Trophoblast cell (in vitro differentiated cells and primary cell): ENCODE measurements at regions not wholly inside any gene's neighbourhood (a gene's known extent, or its start where the extent isn't known, plus 50 kb on each side); places are given as distances from the start of the nearest gene placed in this dataset.

Experiments used
- DNase-seq, 2 donors: peaks; one replicate each; pipeline ENCODE4 v3.0.0-alpha.2; 2016
- H2AFZ ChIP-seq: 2 replicates; pipeline ENCODE4 v1.6.1; 2013; ENCODE audit warnings: low read length, moderate library complexity, mild to moderate bottlenecking; ENCODE audit not compliant: insufficient read depth, poor library complexity
- H2AK5ac ChIP-seq: 2 replicates; pipeline ENCODE4 v1.6.1; 2013; ENCODE audit warnings: mild to moderate bottlenecking, low read length
- H2BK120ac ChIP-seq: 2 replicates; pipeline ENCODE4 v1.6.1; 2013; ENCODE audit warnings: low read length, mild to moderate bottlenecking, moderate library complexity; ENCODE audit not compliant: insufficient read depth, poor library complexity
- H2BK12ac ChIP-seq: 2 replicates; pipeline ENCODE4 v1.6.1; 2013; ENCODE audit warnings: mild to moderate bottlenecking, low read length, moderate library complexity
- H2BK5ac ChIP-seq: 2 replicates; pipeline ENCODE4 v1.6.1; 2013; ENCODE audit warnings: low read length, low read depth, moderate library complexity, mild to moderate bottlenecking; ENCODE audit not compliant: poor library complexity
- H3K14ac ChIP-seq: 2 replicates; pipeline ENCODE4 v1.6.1; 2013; ENCODE audit warnings: mild to moderate bottlenecking, low read length
- H3K18ac ChIP-seq: 2 replicates; pipeline ENCODE4 v1.6.1; 2013; ENCODE audit warnings: mild to moderate bottlenecking, low read length
- H3K23ac ChIP-seq: 2 replicates; pipeline ENCODE4 v1.6.1; 2013; ENCODE audit warnings: low read length
- H3K27ac ChIP-seq: 2 replicates; pipeline ENCODE4 v1.5.1; 2013; ENCODE audit warnings: low read depth, mild to moderate bottlenecking, inconsistent platforms, low read length, moderate library complexity
- H3K27me3 ChIP-seq: 2 replicates; pipeline ENCODE4 v1.6.1; 2013; ENCODE audit warnings: inconsistent platforms, mild to moderate bottlenecking, low read length, moderate library complexity; ENCODE audit not compliant: insufficient read depth
- H3K36me3 ChIP-seq, 2 experiments: 1 replicate in 1 of 2; 2 replicates in 1 of 2; pipeline ENCODE4 v1.6.1; 2013; ENCODE audit warnings: low read length in 2 of 2, mild to moderate bottlenecking in 2 of 2, moderate library complexity in 1 of 2; ENCODE audit not compliant: insufficient read depth in 2 of 2, control insufficient read depth in 1 of 2
- H3K4ac ChIP-seq: 2 replicates; pipeline ENCODE4 v1.6.1; 2013; ENCODE audit warnings: low read depth, mild to moderate bottlenecking, low read length, moderate library complexity
- H3K4me1 ChIP-seq, 2 experiments: 1 replicate in 1 of 2; 2 replicates in 1 of 2; pipeline ENCODE4 v1.6.1; 2013; ENCODE audit warnings: low read length in 2 of 2, mild to moderate bottlenecking in 2 of 2, moderate library complexity in 1 of 2; ENCODE audit not compliant: insufficient read depth in 2 of 2, control insufficient read depth in 1 of 2
- H3K4me2 ChIP-seq: 2 replicates; pipeline ENCODE4 v1.6.1; 2013; ENCODE audit warnings: inconsistent platforms, mild to moderate bottlenecking, low read length, moderate library complexity
- H3K4me3 ChIP-seq: 2 replicates; pipeline ENCODE4 v1.5.1; 2013; ENCODE audit warnings: mild to moderate bottlenecking, low read depth, low read length, inconsistent platforms
- H3K79me1 ChIP-seq: one replicate; pipeline ENCODE4 v1.6.1; 2013; ENCODE audit warnings: low read length
- H3K79me2 ChIP-seq: 2 replicates; pipeline ENCODE4 v1.6.1; 2013; ENCODE audit warnings: low read length, mild to moderate bottlenecking; ENCODE audit not compliant: control insufficient read depth, insufficient read depth, poor library complexity
- H3K9ac ChIP-seq: 2 replicates; pipeline ENCODE4 v1.6.1; 2013; ENCODE audit warnings: mild to moderate bottlenecking, low read length
- H3K9me3 ChIP-seq: 2 replicates; pipeline ENCODE4 v1.6.1; 2013; ENCODE audit warnings: low read depth, mild to moderate bottlenecking, control low read depth, inconsistent platforms, low read length; ENCODE audit not compliant: insufficient read depth
- H4K12ac ChIP-seq: 2 replicates; pipeline ENCODE4 v1.6.1; 2013; ENCODE audit warnings: low read depth, mild to moderate bottlenecking, low read length, moderate library complexity
- H4K8ac ChIP-seq: 2 replicates; pipeline ENCODE4 v1.6.1; 2013; ENCODE audit warnings: low read depth, mild to moderate bottlenecking, low read length, moderate library complexity
- H4K91ac ChIP-seq: one replicate; pipeline ENCODE4 v1.6.1; 2013; ENCODE audit warnings: low read depth, mild to moderate bottlenecking, low read length, moderate library complexity
- WGBS: extraction: QIAGEN DNeasy Blood & Tissue Kit; methylation state at CpG from one replicate; pipeline ENCODE4 v1.1.7; 2013; ENCODE audit warnings: missing lambda C conversion rate; ENCODE audit not compliant: insufficient read length, insufficient coverage; ENCODE audit errors: extremely low coverage; 5-methylcytosine and 5-hydroxymethylcytosine counted together

DNA sequence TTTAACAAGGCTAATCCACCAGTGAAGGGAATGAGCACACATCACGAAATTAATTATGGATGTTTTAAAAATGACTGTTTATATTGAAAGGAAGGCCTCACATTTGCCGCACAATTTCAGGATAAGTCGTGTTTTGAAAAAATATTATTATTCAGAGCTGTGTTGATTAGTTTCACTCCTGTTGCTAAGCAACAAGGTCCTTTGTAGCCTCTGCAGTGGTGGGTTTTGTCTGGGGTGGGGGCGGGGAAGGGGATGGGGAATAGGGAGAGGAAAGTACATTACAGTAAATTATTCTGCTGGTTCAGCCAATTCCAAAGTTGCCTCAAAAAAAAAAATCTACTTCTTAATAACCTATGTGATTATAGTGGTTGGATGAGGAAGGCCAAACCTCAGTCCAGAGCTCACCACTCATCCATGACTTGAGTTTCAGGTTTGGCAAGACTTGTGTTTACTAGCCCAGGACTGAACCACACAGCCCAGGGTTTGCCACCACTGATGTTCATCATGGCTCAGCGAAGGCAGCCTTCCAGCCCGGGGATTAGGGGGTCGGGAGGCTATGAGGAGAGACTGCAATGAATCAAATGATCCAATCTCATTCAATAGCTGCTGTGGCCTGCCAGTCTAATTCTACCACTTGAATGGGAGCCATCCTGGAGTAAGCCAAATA is 162.5 kb upstream of the ATP6AP2 start:
- no peak overlapping the region for H3K23ac ChIP-seq
- WGBS = no CpG with 5 or more reads among the region's 7 CpGs
- no peak overlapping the region for H4K91ac ChIP-seq
- no peak overlapping the region for H2BK120ac ChIP-seq
- H3K79me1 ChIP-seq = no peaks in the 10 kb centered on the region
- no peaks in the 10 kb centered on the region for H3K27me3 ChIP-seq
- no peak overlapping the region for H3K4ac ChIP-seq
- H3K4me3 ChIP-seq = no peak overlapping the region
- no peak overlapping the region for H3K18ac ChIP-seq
- H2AK5ac ChIP-seq = no peak overlapping the region
- no peak overlapping the region for H2BK5ac ChIP-seq
- H3K14ac ChIP-seq = no peak overlapping the region
- no peaks in the 10 kb centered on the region for H3K79me2 ChIP-seq
- no peak overlapping the region for H4K8ac ChIP-seq
- H3K9ac ChIP-seq = no peak overlapping the region
- H3K4me1 ChIP-seq = peaks cover 10 to 16% of the 10 kb centered on the region in 2 experiments
- H3K36me3 ChIP-seq = no peaks in the 10 kb centered on the region
- no peak overlapping the region for H3K4me2 ChIP-seq
- no peak overlapping the region for H4K12ac ChIP-seq
- H3K9me3 ChIP-seq = no peaks in the 10 kb centered on the region
- peak in 1 of 2 donors; percentile 51 for DNase-seq
- no peak overlapping the region for H3K27ac ChIP-seq
- H2BK12ac ChIP-seq = no peak overlapping the region
- no peak overlapping the region for H2AFZ ChIP-seq

DNA sequence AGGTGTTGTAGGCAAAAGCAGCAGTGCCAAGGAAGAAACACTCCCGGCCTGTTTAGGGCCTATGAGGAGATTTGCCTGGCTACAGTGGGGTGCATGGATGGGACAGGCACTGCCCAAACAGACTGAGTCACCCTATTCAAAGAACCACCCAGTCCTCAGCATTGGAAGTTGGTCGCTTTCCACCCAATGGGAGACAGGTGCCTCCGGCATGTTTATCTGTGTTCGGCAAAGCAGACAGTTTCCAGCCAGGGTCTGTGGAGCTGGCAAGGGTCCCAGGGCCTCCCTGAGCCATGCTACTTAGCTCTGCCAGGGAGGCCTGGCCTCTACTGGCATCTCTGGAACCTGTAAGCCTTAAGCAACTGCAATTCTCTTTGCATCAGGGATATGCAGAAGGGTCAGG is 165.1 kb upstream of the ATP6AP2 start:
- Histone ChIP-seq H3K27me3 (no peaks in the 10 kb centered on the region), H2BK120ac (no peak overlapping the region), H3K79me1 (no peaks in the 10 kb centered on the region), H3K9ac (no peak overlapping the region), H4K12ac (no peak overlapping the region), H3K4me3 (no peak overlapping the region), H3K18ac (no peak overlapping the region), H3K4me2 (no peak overlapping the region), H2BK5ac (no peak overlapping the region), H2AK5ac (no peak overlapping the region), H3K14ac (no peak overlapping the region), H2BK12ac (no peak overlapping the region), H4K8ac (no peak overlapping the region), H3K79me2 (no peaks in the 10 kb centered on the region), H4K91ac (peak overlapping the region; percentile 13), H2AFZ (no peak overlapping the region), H3K4ac (no peak overlapping the region), H3K23ac (no peak overlapping the region), H3K9me3 (no peaks in the 10 kb centered on the region), H3K36me3 (no peaks in the 10 kb centered on the region), H3K4me1 (peaks cover 4 to 9% of the 10 kb centered on the region in 2 experiments), H3K27ac (no peak overlapping the region)
- WGBS = no CpG with 5 or more reads among the region's 4 CpGs
- DNase-seq = no peak

- Histone ChIP-seq H3K18ac (no peak overlapping the region), H4K12ac (no peak overlapping the region), H3K4me3 (no peak overlapping the region), H3K27me3 (no peaks in the 10 kb centered on the region), H2BK12ac (no peak overlapping the region), H3K4ac (no peak overlapping the region), H4K91ac (no peak overlapping the region), H3K27ac (no peak overlapping the region), H3K79me1 (no peaks in the 10 kb centered on the region), H2BK5ac (no peak overlapping the region), H4K8ac (no peak overlapping the region), H3K4me2 (no peak overlapping the region), H3K14ac (no peak overlapping the region), H3K79me2 (no peaks in the 10 kb centered on the region), H2BK120ac (no peak overlapping the region), H3K36me3 (no peaks in the 10 kb centered on the region), H3K9ac (no peak overlapping the region), H2AK5ac (no peak overlapping the region), H3K4me1 (peaks cover 4 to 9% of the 10 kb centered on the region in 2 experiments), H2AFZ (no peak overlapping the region), H3K23ac (no peak overlapping the region), H3K9me3 (no peaks in the 10 kb centered on the region)
- DNase-seq = peak in 1 of 2 donors; percentile 20
- WGBS = no CpG with 5 or more reads among the region's 3 CpGs
Observed at GRCh38 chrX:40414335-40414734, 166.4 kb upstream of the ATP6AP2 start.

DNA sequence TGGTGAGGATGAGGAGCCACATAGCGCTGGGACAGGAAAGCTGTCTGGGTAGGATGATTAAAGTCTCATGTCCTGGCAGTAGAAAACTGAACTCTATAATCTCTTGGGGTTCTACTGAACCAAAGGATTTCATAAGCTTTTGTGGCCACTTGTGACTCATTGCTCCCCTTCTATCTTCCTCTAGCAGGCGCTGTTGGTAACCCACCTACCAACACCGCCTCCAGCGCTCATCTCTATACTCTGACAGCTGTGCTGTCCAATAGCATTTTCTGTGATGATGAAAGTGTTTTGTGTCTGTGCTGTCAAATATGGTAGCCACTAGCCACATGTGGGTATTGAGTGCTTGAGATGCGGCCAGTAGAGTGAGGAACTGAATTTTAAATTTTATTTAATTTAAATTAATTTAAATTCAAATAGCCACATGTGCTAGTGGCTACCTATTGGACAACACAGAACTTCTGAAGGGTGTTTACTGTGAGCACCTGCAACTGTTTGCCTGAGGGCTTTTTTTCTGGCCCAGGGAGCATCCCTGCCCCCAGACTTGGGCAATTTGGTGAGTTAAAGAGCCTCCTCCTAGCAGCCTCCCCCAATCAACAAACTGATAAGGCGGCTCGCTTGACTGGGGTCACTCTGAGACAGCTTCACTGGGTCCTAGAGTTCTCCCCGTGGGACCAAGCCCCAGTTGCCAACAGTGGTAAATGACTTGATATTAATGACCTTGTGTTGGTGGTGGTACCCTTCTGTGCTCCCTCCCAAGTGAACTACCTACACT is 169.2 kb upstream of the ATP6AP2 start:
- DNase-seq = no peak

More for the DNA sequence above, 169.2 kb upstream of the ATP6AP2 start:
- Histone ChIP-seq H3K27me3 (no peaks in the 10 kb centered on the region), H2BK12ac (no peak overlapping the region), H3K9me3 (no peaks in the 10 kb centered on the region), H3K4ac (no peak overlapping the region), H4K12ac (no peak overlapping the region), H3K36me3 (no peaks in the 10 kb centered on the region), H3K18ac (no peak overlapping the region), H3K23ac (no peak overlapping the region), H3K79me2 (no peaks in the 10 kb centered on the region), H2AK5ac (no peak overlapping the region), H3K27ac (no peak overlapping the region), H2BK120ac (no peak overlapping the region), H3K14ac (no peak overlapping the region), H2BK5ac (no peak overlapping the region), H3K79me1 (no peaks in the 10 kb centered on the region), H3K4me3 (no peak overlapping the region), H3K9ac (no peak overlapping the region), H3K4me2 (no peak overlapping the region), H2AFZ (no peak overlapping the region), H4K91ac (no peak overlapping the region), H4K8ac (no peak overlapping the region), H3K4me1 (peaks cover 4 to 9% of the 10 kb centered on the region in 2 experiments)
- WGBS = no CpG with 5 or more reads among the region's 8 CpGs
